ENCODE measurements at regions not wholly inside any gene's neighbourhood (a gene's known extent, or its start where the extent isn't known, plus 50 kb on each side); places are given as distances from the start of the nearest gene placed in this dataset.

GRCh38 chr5:67413721-67414120 is 217.1 kb upstream of the CD180 start:
- Histone ChIP-seq H3K27me3 (ENCODE audit: control insufficient read depth in 2 of 2, insufficient read depth in 1 of 2, low read length in 1 of 2) (no peaks in the 10 kb centered on the region), H3K9me3 (ENCODE audit: control insufficient read depth in 2 of 2, insufficient read depth in 1 of 2, low read length in 1 of 2) (no peaks in the 10 kb centered on the region), H3K4me3 (ENCODE audit: low read length in 2 of 2) (no peak overlapping the region), H3K4me1 (ENCODE audit: control insufficient read depth in 2 of 2, insufficient read depth in 2 of 2, low read length in 2 of 2) (no peaks in the 10 kb centered on the region), H3K36me3 (ENCODE audit: control insufficient read depth in 2 of 2, insufficient read depth in 2 of 2, low read length in 1 of 2) (no peaks in the 10 kb centered on the region), H3K27ac (ENCODE audit: low read depth in 1 of 2, low read length in 1 of 2) (no peak overlapping the region)
- 90% methylated on average over 3 of the region's 3 CpGs for WGBS
- DNase-seq (ENCODE audit: low read depth in 6 of 9, low spot score in 9 of 9): no peak

- no peaks in the 10 kb centered on the region for H3K4me1 ChIP-seq (ENCODE audit: control insufficient read depth in 2 of 2, insufficient read depth in 2 of 2, low read length in 2 of 2)
- H3K4me3 ChIP-seq (ENCODE audit: low read length in 2 of 2): no peak overlapping the region
- no peak overlapping the region for H3K27ac ChIP-seq (ENCODE audit: low read depth in 1 of 2, low read length in 1 of 2)
- DNase-seq (ENCODE audit: low read depth in 6 of 9, low spot score in 9 of 9): no peak
- H3K27me3 ChIP-seq (ENCODE audit: control insufficient read depth in 2 of 2, insufficient read depth in 1 of 2, low read length in 1 of 2): no peaks in the 10 kb centered on the region
- WGBS: 43% methylated on average over 4 of the region's 4 CpGs
- no peaks in the 10 kb centered on the region for H3K9me3 ChIP-seq (ENCODE audit: control insufficient read depth in 2 of 2, insufficient read depth in 1 of 2, low read length in 1 of 2)
- no peaks in the 10 kb centered on the region for H3K36me3 ChIP-seq (ENCODE audit: control insufficient read depth in 2 of 2, insufficient read depth in 2 of 2, low read length in 1 of 2)
Observed at GRCh38 chr5:67409126-67409777, 212.7 kb upstream of the CD180 start.

- DNase-seq (ENCODE audit: low read depth in 6 of 9, low spot score in 9 of 9): no peak
- Histone ChIP-seq H3K4me3 (ENCODE audit: low read length in 2 of 2) (no peak overlapping the region), H3K27ac (ENCODE audit: low read depth in 1 of 2, low read length in 1 of 2) (no peak overlapping the region), H3K4me1 (ENCODE audit: control insufficient read depth in 2 of 2, insufficient read depth in 2 of 2, low read length in 2 of 2) (no peaks in the 10 kb centered on the region), H3K9me3 (ENCODE audit: control insufficient read depth in 2 of 2, insufficient read depth in 1 of 2, low read length in 1 of 2) (no peaks in the 10 kb centered on the region), H3K27me3 (ENCODE audit: control insufficient read depth in 2 of 2, insufficient read depth in 1 of 2, low read length in 1 of 2) (no peaks in the 10 kb centered on the region), H3K36me3 (ENCODE audit: control insufficient read depth in 2 of 2, insufficient read depth in 2 of 2, low read length in 1 of 2) (no peaks in the 10 kb centered on the region)
- WGBS: 49% methylated on average over 2 of the region's 2 CpGs
Observed at GRCh38 chr5:67407979-67408378, 211.4 kb upstream of the CD180 start.

- H3K4me3 ChIP-seq (ENCODE audit: low read length in 2 of 2): no peak overlapping the region
- H3K27me3 ChIP-seq (ENCODE audit: control insufficient read depth in 2 of 2, insufficient read depth in 1 of 2, low read length in 1 of 2): no peaks in the 10 kb centered on the region
- DNase-seq (ENCODE audit: low read depth in 6 of 9, low spot score in 9 of 9): no peak
- H3K9me3 ChIP-seq (ENCODE audit: control insufficient read depth in 2 of 2, insufficient read depth in 1 of 2, low read length in 1 of 2): no peaks in the 10 kb centered on the region
- H3K27ac ChIP-seq (ENCODE audit: low read depth in 1 of 2, low read length in 1 of 2): no peak overlapping the region
- no peaks in the 10 kb centered on the region for H3K4me1 ChIP-seq (ENCODE audit: control insufficient read depth in 2 of 2, insufficient read depth in 2 of 2, low read length in 2 of 2)
- WGBS: 97% methylated on average over 3 of the region's 3 CpGs
- H3K36me3 ChIP-seq (ENCODE audit: control insufficient read depth in 2 of 2, insufficient read depth in 2 of 2, low read length in 1 of 2): no peaks in the 10 kb centered on the region
Observed at GRCh38 chr5:67405755-67406154, 209.2 kb upstream of the CD180 start.

GRCh38 chr5:67405101-67405364 is 208.4 kb upstream of the CD180 start:
- no peaks in the 10 kb centered on the region for H3K27me3 ChIP-seq (ENCODE audit: control insufficient read depth in 2 of 2, insufficient read depth in 1 of 2, low read length in 1 of 2)
- no peak overlapping the region for H3K27ac ChIP-seq (ENCODE audit: low read depth in 1 of 2, low read length in 1 of 2)

GRCh38 chr5:67404256-67405100 is 207.9 kb upstream of the CD180 start:
- H3K27me3 ChIP-seq (ENCODE audit: control insufficient read depth in 2 of 2, insufficient read depth in 1 of 2, low read length in 1 of 2): no peaks in the 10 kb centered on the region
- 83% methylated on average over 6 of the region's 6 CpGs for WGBS
- H3K27ac ChIP-seq (ENCODE audit: low read depth in 1 of 2, low read length in 1 of 2): no peak overlapping the region
- H3K9me3 ChIP-seq (ENCODE audit: control insufficient read depth in 2 of 2, insufficient read depth in 1 of 2, low read length in 1 of 2): no peaks in the 10 kb centered on the region
- no peak for DNase-seq (ENCODE audit: low read depth in 6 of 9, low spot score in 9 of 9)
- H3K36me3 ChIP-seq (ENCODE audit: control insufficient read depth in 2 of 2, insufficient read depth in 2 of 2, low read length in 1 of 2): no peaks in the 10 kb centered on the region
- no peaks in the 10 kb centered on the region for H3K4me1 ChIP-seq (ENCODE audit: control insufficient read depth in 2 of 2, insufficient read depth in 2 of 2, low read length in 2 of 2)
- H3K4me3 ChIP-seq (ENCODE audit: low read length in 2 of 2): no peak overlapping the region

More at GRCh38 chr5:67405101-67405364, 208.4 kb upstream of the CD180 start:
- no peaks in the 10 kb centered on the region for H3K4me1 ChIP-seq (ENCODE audit: control insufficient read depth in 2 of 2, insufficient read depth in 2 of 2, low read length in 2 of 2)
- DNase-seq (ENCODE audit: low read depth in 6 of 9, low spot score in 9 of 9): no peak
- H3K9me3 ChIP-seq (ENCODE audit: control insufficient read depth in 2 of 2, insufficient read depth in 1 of 2, low read length in 1 of 2): no peaks in the 10 kb centered on the region
- H3K4me3 ChIP-seq (ENCODE audit: low read length in 2 of 2): no peak overlapping the region
- no peaks in the 10 kb centered on the region for H3K36me3 ChIP-seq (ENCODE audit: control insufficient read depth in 2 of 2, insufficient read depth in 2 of 2, low read length in 1 of 2)
- 76% methylated on average over 3 of the region's 3 CpGs for WGBS

GRCh38 chr5:67402526-67402925 is 205.9 kb upstream of the CD180 start:
- Histone ChIP-seq H3K4me1 (ENCODE audit: control insufficient read depth in 2 of 2, insufficient read depth in 2 of 2, low read length in 2 of 2) (no peaks in the 10 kb centered on the region), H3K4me3 (ENCODE audit: low read length in 2 of 2) (no peak overlapping the region), H3K36me3 (ENCODE audit: control insufficient read depth in 2 of 2, insufficient read depth in 2 of 2, low read length in 1 of 2) (no peaks in the 10 kb centered on the region), H3K9me3 (ENCODE audit: control insufficient read depth in 2 of 2, insufficient read depth in 1 of 2, low read length in 1 of 2) (no peaks in the 10 kb centered on the region), H3K27ac (ENCODE audit: low read depth in 1 of 2, low read length in 1 of 2) (no peak overlapping the region), H3K27me3 (ENCODE audit: control insufficient read depth in 2 of 2, insufficient read depth in 1 of 2, low read length in 1 of 2) (no peaks in the 10 kb centered on the region)
- no peak for DNase-seq (ENCODE audit: low read depth in 6 of 9, low spot score in 9 of 9)
- 96% methylated on average over 5 of the region's 5 CpGs for WGBS

- Histone ChIP-seq H3K27ac (ENCODE audit: low read depth in 1 of 2, low read length in 1 of 2) (no peak overlapping the region), H3K27me3 (ENCODE audit: control insufficient read depth in 2 of 2, insufficient read depth in 1 of 2, low read length in 1 of 2) (no peaks in the 10 kb centered on the region)
- WGBS: 97% methylated on average over 2 of the region's 2 CpGs
Observed at GRCh38 chr5:67401172-67401571, 204.6 kb upstream of the CD180 start.

GRCh38 chr5:67400752-67401151 is 204.2 kb upstream of the CD180 start:
- WGBS: 93% methylated on average over 3 of the region's 3 CpGs
- H3K27me3 ChIP-seq (ENCODE audit: control insufficient read depth in 2 of 2, insufficient read depth in 1 of 2, low read length in 1 of 2): no peaks in the 10 kb centered on the region
- H3K9me3 ChIP-seq (ENCODE audit: control insufficient read depth in 2 of 2, insufficient read depth in 1 of 2, low read length in 1 of 2): no peaks in the 10 kb centered on the region
- H3K27ac ChIP-seq (ENCODE audit: low read depth in 1 of 2, low read length in 1 of 2): no peak overlapping the region
- H3K4me1 ChIP-seq (ENCODE audit: control insufficient read depth in 2 of 2, insufficient read depth in 2 of 2, low read length in 2 of 2): no peaks in the 10 kb centered on the region
- no peak for DNase-seq (ENCODE audit: low read depth in 6 of 9, low spot score in 9 of 9)
- H3K4me3 ChIP-seq (ENCODE audit: low read length in 2 of 2): no peak overlapping the region
- H3K36me3 ChIP-seq (ENCODE audit: control insufficient read depth in 2 of 2, insufficient read depth in 2 of 2, low read length in 1 of 2): no peaks in the 10 kb centered on the region

More at GRCh38 chr5:67401172-67401571, 204.6 kb upstream of the CD180 start:
- DNase-seq (ENCODE audit: low read depth in 6 of 9, low spot score in 9 of 9): no peak
- Histone ChIP-seq H3K4me1 (ENCODE audit: control insufficient read depth in 2 of 2, insufficient read depth in 2 of 2, low read length in 2 of 2) (no peaks in the 10 kb centered on the region), H3K36me3 (ENCODE audit: control insufficient read depth in 2 of 2, insufficient read depth in 2 of 2, low read length in 1 of 2) (no peaks in the 10 kb centered on the region), H3K9me3 (ENCODE audit: control insufficient read depth in 2 of 2, insufficient read depth in 1 of 2, low read length in 1 of 2) (no peaks in the 10 kb centered on the region), H3K4me3 (ENCODE audit: low read length in 2 of 2) (no peak overlapping the region)

Measured in thymus (tissue), 11 donors.